DOHH2 (cell line): ENCODE measurements at regions not wholly inside any gene's neighbourhood (a gene's known extent, or its start where the extent isn't known, plus 50 kb on each side); places are given as distances from the start of the nearest gene placed in this dataset.
A peak's percentile ranks its signal among the peaks of the same experiment; 100 is the strongest.

Source experiments
- H3F3A ChIP-seq: fragments of 200-600 bp; sonication (generic), shearing (Covaris generic); 2 replicates; pipeline ENCODE4 v1.6.0; 2016; ENCODE audit warnings: antibody characterized with exemption, mild to moderate bottlenecking; ENCODE audit not compliant: control insufficient read depth, insufficient read depth
- H3K27ac ChIP-seq: fragments of 200-600 bp; sonication (generic); 2 replicates; pipeline ENCODE4 v1.5.1; 2014; ENCODE audit warnings: low read depth, mild to moderate bottlenecking, low read length, moderate library complexity
- H3K27me3 ChIP-seq: fragments of 200-600 bp; sonication (generic); 2 replicates; pipeline ENCODE4 v1.6.1; 2014; ENCODE audit warnings: mild to moderate bottlenecking, low read length, mixed read lengths; ENCODE audit not compliant: control insufficient read depth
- H3K36me3 ChIP-seq: fragments of 200-600 bp; sonication (generic); 2 replicates; pipeline ENCODE4 v1.6.1; 2014; ENCODE audit warnings: mild to moderate bottlenecking, low read length, moderate library complexity, mixed read lengths; ENCODE audit not compliant: control insufficient read depth
- H3K4me1 ChIP-seq: fragments of 200-600 bp; sonication (generic); 2 replicates; pipeline ENCODE4 v1.6.1; 2014; ENCODE audit warnings: mild to moderate bottlenecking, low read length, mixed read lengths; ENCODE audit not compliant: control insufficient read depth
- H3K4me2 ChIP-seq: fragments of 200-600 bp; sonication (generic); 2 replicates; pipeline ENCODE4 v1.6.0; 2014; ENCODE audit warnings: mild to moderate bottlenecking, low read length, moderate library complexity
- H3K4me3 ChIP-seq: fragments of 200-600 bp; sonication (generic); 2 replicates; pipeline ENCODE4 v1.5.1; 2014; ENCODE audit warnings: mild to moderate bottlenecking, low read length, mixed read lengths
- H3K79me2 ChIP-seq: fragments of 200-600 bp; sonication (generic); 2 replicates; pipeline ENCODE4 v1.6.1; 2014; ENCODE audit warnings: mild to moderate bottlenecking, low read length, mixed read lengths; ENCODE audit not compliant: control insufficient read depth
- H3K9me2 ChIP-seq: fragments of 200-600 bp; sonication (generic); replicated peaks from 2 replicates; pipeline ENCODE4 v1.6.1; 2014; ENCODE audit warnings: mild to moderate bottlenecking, low read length, mixed read lengths; ENCODE audit not compliant: control insufficient read depth
- H3K9me3 ChIP-seq: fragments of 200-600 bp; sonication (generic); 2 replicates; pipeline ENCODE4 v1.6.1; 2014; ENCODE audit warnings: antibody characterized with exemption, low read length, mixed read lengths; ENCODE audit not compliant: control insufficient read depth, insufficient read depth
- H4K20me1 ChIP-seq: fragments of 200-600 bp; sonication (generic); 2 replicates; pipeline ENCODE4 v1.6.0; 2014; ENCODE audit warnings: low read depth, mild to moderate bottlenecking, antibody characterized with exemption, low read length, moderate library complexity; ENCODE audit not compliant: control insufficient read depth, insufficient read depth
- EZH2phosphoT487 ChIP-seq: fragments of 200-600 bp; sonication (generic); IDR thresholded peaks from 2 replicates; pipeline ENCODE4 v1.6.1; 2017; ENCODE audit warnings: borderline replicate concordance, mild to moderate bottlenecking, antibody characterized with exemption, low read length, moderate library complexity, mixed read lengths
- TF ChIP-seq, protein P1 (sequence below): fragments of 200-600 bp; sonication (generic); IDR thresholded peaks from one replicate; pipeline ENCODE4 v1.5.1; 2014; ENCODE audit warnings: antibody characterized with exemption, mild to moderate bottlenecking, low read depth, low read length; ENCODE audit not compliant: poor library complexity, severe bottlenecking

DNA sequence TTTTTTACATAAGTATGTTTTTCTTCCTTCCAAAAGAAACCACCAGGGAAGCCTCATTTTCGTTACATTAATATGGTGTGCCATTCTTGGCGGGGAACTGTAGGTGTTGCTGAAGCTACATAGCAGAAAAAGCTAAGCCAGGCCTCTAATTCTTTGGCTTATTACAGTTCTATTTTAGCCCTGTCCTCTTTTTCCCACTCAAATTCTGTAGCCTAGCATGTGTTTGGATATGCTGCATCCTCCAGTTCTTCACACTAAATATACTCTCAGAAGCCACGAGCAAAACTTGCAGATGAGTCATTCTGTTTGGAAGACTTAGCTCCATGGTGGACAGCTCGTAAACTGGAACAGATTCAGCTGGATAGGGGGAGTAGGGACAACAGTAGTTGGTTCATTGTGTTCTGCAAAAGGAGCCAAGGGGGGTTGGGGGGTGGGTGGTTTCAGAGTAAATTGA is 369.4 kb downstream of the TMEM161B start:
- H3K9me2 ChIP-seq = no peaks in the 10 kb centered on the region
- no peaks in the 10 kb centered on the region for H3K9me3 ChIP-seq
- no peaks in the 10 kb centered on the region for H3K79me2 ChIP-seq
- H4K20me1 ChIP-seq = no peaks in the 10 kb centered on the region
- no peaks in the 10 kb centered on the region for H3K36me3 ChIP-seq
- peak overlapping the region; percentile 45 for H3K4me3 ChIP-seq
- TF ChIP-seq, protein P1, sequence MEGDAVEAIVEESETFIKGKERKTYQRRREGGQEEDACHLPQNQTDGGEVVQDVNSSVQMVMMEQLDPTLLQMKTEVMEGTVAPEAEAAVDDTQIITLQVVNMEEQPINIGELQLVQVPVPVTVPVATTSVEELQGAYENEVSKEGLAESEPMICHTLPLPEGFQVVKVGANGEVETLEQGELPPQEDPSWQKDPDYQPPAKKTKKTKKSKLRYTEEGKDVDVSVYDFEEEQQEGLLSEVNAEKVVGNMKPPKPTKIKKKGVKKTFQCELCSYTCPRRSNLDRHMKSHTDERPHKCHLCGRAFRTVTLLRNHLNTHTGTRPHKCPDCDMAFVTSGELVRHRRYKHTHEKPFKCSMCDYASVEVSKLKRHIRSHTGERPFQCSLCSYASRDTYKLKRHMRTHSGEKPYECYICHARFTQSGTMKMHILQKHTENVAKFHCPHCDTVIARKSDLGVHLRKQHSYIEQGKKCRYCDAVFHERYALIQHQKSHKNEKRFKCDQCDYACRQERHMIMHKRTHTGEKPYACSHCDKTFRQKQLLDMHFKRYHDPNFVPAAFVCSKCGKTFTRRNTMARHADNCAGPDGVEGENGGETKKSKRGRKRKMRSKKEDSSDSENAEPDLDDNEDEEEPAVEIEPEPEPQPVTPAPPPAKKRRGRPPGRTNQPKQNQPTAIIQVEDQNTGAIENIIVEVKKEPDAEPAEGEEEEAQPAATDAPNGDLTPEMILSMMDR = peak; percentile 19
- TF ChIP-seq EZH2phosphoT487 = no peak
- no peaks in the 10 kb centered on the region; the same call in 1 of the 2 replicates for H3F3A ChIP-seq
- H3K27me3 ChIP-seq = no peaks in the 10 kb centered on the region
- peaks cover 36% of the 10 kb centered on the region for H3K4me1 ChIP-seq
- peak overlapping the region; percentile 56 for H3K4me2 ChIP-seq
- peak overlapping the region; percentile 74 for H3K27ac ChIP-seq

DNA sequence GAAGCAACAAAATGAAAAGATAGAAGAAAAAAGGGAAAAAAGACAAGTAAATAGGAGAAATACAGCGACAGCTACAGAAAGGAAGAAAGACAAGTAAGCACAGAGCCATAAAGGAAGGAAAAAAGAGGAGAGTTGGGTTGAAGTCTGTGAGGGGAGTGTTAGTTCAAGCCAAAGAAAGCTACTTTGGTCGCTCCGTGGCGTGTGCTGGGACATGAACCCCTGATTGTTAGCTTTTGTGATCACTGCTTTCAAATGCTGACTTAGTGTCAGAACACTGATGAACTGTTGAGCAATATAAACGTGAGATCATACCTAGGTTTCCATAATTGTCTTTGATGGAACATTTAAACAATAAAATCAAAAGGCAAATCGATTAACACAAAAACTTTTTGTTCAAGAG is 370.1 kb downstream of the TMEM161B start:
- Histone ChIP-seq H3K9me2 (no peaks in the 10 kb centered on the region), H3K79me2 (no peaks in the 10 kb centered on the region), H3K27me3 (no peaks in the 10 kb centered on the region), H3K4me2 (no peak overlapping the region), H3K9me3 (no peaks in the 10 kb centered on the region), H3K4me3 (no peak overlapping the region), H3K4me1 (peaks cover 36% of the 10 kb centered on the region), H3K27ac (no peak overlapping the region), H3K36me3 (no peaks in the 10 kb centered on the region), H4K20me1 (no peaks in the 10 kb centered on the region), H3F3A (no peaks in the 10 kb centered on the region; the same call in 1 of the 2 replicates)
- TF ChIP-seq EZH2phosphoT487 = no peak
- TF ChIP-seq, protein P1 = no peak

DNA sequence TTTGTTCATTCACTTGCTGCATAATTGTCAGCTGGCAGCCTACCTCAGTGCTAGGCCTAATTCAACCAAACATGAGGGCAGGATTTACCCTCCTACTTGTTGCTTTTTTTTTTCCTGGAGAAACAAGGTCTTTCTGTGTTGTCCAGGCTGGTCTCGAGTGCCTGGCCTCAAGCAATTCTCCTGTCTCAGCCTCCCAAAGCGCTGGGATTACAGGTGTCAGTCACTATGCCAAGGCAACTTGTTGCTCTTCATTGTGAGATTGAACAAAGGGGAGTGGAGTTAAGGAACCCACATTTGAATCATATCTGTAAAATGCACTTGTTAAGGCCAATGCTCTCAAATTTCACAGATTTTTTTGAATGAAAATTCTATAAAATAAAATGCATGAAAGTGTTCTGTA is 380.5 kb downstream of the TMEM161B start:
- TF ChIP-seq, protein P1 = no peak
- no peak for TF ChIP-seq EZH2phosphoT487
- H3K36me3 ChIP-seq = no peaks in the 10 kb centered on the region
- no peaks in the 10 kb centered on the region for H3K9me2 ChIP-seq
- no peaks in the 10 kb centered on the region; the same call in 1 of the 2 replicates for H3K4me1 ChIP-seq
- H3K79me2 ChIP-seq = no peaks in the 10 kb centered on the region
- H3K9me3 ChIP-seq = no peaks in the 10 kb centered on the region
- no peaks in the 10 kb centered on the region for H3F3A ChIP-seq
- H3K4me2 ChIP-seq = no peak overlapping the region
- no peak overlapping the region for H3K4me3 ChIP-seq
- H3K27ac ChIP-seq = no peak overlapping the region
- no peaks in the 10 kb centered on the region for H3K27me3 ChIP-seq
- no peaks in the 10 kb centered on the region for H4K20me1 ChIP-seq
